Activated naive CD4-positive, alpha-beta T cell treated with anti-CD3 and anti-CD28 coated beads for 36 hours (primary cell): ENCODE measurements at regions not wholly inside any gene's neighbourhood (a gene's known extent, or its start where the extent isn't known, plus 50 kb on each side); places are given as distances from the start of the nearest gene placed in this dataset.

Experiments used
- CTCF ChIA-PET: fragments of 350-600 bp; sonication (Branson Sonifier 250); formaldehyde crosslinking; loops from one replicate; lab custom pipeline; 2021; ENCODE audit warnings: antibody characterized with exemption; lab: Charles Lee
- DNase-seq: peaks from one replicate; pipeline ENCODE4 v3.0.0-alpha.2; 2020
- H3K27ac Mint-ChIP-seq: one replicate; pipeline ENCODE4 v1.8.0; 2021; ENCODE audit warnings: mild to moderate bottlenecking, mixed read lengths
- H3K27me3 Mint-ChIP-seq: one replicate; pipeline ENCODE4 v1.8.0; 2021; ENCODE audit warnings: low read depth, mixed read lengths
- H3K36me3 Mint-ChIP-seq: one replicate; pipeline ENCODE4 v1.8.0; 2021; ENCODE audit warnings: low read depth, mixed read lengths
- H3K4me1 Mint-ChIP-seq: one replicate; pipeline ENCODE4 v1.8.0; 2021; ENCODE audit warnings: low read depth, mixed read lengths
- H3K4me3 Mint-ChIP-seq: one replicate; pipeline ENCODE4 v1.8.0; 2021; ENCODE audit warnings: mild to moderate bottlenecking, moderate library complexity, mixed read lengths
- H3K9me3 Mint-ChIP-seq: one replicate; pipeline ENCODE4 v1.8.0; 2021; ENCODE audit warnings: mixed read lengths
- intact Hi-C: fragments of 100-400 bp; cut with micrococcal nuclease; formaldehyde crosslinking; loops from one replicate; pipeline ENCODE4 v1.15.1; 2023

DNA sequence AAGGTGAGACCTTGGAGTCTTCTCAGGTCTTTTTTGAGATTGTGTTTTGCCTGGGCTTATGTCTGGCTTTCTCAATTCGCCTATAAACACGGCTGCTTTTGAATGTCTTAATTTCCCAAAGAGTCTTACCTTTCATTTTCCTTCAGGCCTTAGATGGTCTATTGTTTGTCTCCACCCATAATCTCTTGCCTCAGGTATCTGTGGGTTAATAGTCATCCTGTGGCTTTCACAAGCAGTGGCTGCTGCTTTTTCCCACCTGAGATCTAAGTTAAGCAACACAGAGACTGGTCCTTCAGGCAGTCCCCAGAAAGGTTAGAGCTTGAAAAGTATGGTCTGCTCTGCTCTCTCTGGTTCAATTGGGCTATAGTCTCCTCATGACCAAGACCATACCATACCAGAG is 275.3 kb downstream of the INSIG2 start:
- Mint-ChIP-seq H3K36me3 (no peaks in the 10 kb centered on the region), H3K4me3 (no peak overlapping the region), H3K4me1 (no peaks in the 10 kb centered on the region), H3K9me3 (peaks cover 2% of the 10 kb centered on the region), H3K27ac (no peak overlapping the region), H3K27me3 (peaks cover 23% of the 10 kb centered on the region)
- CTCF ChIA-PET: interaction anchor here (0.6 kb wide), 1 partner anchor 141 kb away, joined by 4 read pairs; no protein-coding TSS in a partner anchor
- DNase-seq: no peak
- intact Hi-C loops: no loop called here

GRCh38 chr2:118356051-118356450 is 267.8 kb downstream of the INSIG2 start:
- intact Hi-C loops: no loop called here
- CTCF ChIA-PET: no interaction called here
- no peak overlapping the region for H3K4me3 Mint-ChIP-seq
- H3K4me1 Mint-ChIP-seq: no peaks in the 10 kb centered on the region
- DNase-seq: no peak
- peaks cover 3% of the 10 kb centered on the region for H3K9me3 Mint-ChIP-seq
- H3K27ac Mint-ChIP-seq: no peak overlapping the region
- peaks cover 14% of the 10 kb centered on the region for H3K27me3 Mint-ChIP-seq
- H3K36me3 Mint-ChIP-seq: no peaks in the 10 kb centered on the region

DNA sequence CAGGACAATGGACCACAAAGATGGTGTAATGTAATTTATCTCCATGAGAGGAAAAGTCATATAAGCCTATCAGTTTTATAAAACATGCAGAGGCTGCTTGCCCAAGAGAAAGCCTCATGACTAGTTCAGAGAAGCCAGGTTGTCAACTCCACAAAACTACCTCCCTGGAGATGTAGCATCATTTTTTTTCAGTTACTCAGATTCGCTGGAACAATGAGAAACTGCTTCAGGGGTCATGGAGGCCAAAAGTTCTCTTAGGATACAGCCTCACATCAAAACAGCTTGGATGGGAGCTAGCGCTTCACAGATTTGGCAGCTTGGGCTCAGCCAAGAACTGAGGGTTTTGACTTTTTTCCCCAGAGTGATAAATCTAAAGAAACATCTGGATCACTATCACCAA is 263.5 kb downstream of the INSIG2 start:
- intact Hi-C loops: no loop called here
- no peaks in the 10 kb centered on the region for H3K9me3 Mint-ChIP-seq
- H3K4me1 Mint-ChIP-seq: no peaks in the 10 kb centered on the region
- CTCF ChIA-PET: no interaction called here
- no peak for DNase-seq
- no peak overlapping the region for H3K27ac Mint-ChIP-seq
- H3K36me3 Mint-ChIP-seq: no peaks in the 10 kb centered on the region
- H3K4me3 Mint-ChIP-seq: no peak overlapping the region
- peaks cover 10% of the 10 kb centered on the region for H3K27me3 Mint-ChIP-seq

GRCh38 chr2:118350621-118351020 is 262.4 kb downstream of the INSIG2 start:
- no peak overlapping the region for H3K4me3 Mint-ChIP-seq
- peaks cover 11% of the 10 kb centered on the region for H3K27me3 Mint-ChIP-seq
- no peak overlapping the region for H3K27ac Mint-ChIP-seq
- no peaks in the 10 kb centered on the region for H3K4me1 Mint-ChIP-seq
- DNase-seq: no peak
- no peaks in the 10 kb centered on the region for H3K36me3 Mint-ChIP-seq
- H3K9me3 Mint-ChIP-seq: no peaks in the 10 kb centered on the region
- CTCF ChIA-PET: no interaction called here
- intact Hi-C loops: no loop called here

DNA sequence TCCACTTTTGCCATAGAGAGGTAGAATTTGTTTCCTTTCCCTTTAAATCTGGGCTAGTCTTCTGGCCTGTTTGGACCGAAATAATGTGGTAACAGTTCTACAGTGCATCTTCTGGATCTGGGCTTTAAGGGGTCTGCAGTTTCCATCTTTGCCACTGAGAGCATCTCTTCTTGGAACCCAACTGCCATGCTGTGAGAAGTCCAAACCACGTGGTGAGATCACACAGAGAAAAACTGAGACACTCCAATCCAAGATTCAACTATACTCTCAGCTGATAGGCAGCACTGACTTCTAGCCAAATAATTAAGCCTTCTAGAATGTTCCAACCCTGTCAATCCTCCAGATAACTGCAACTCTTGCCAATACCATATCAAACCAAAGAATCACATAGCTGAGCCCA is 261.1 kb downstream of the INSIG2 start:
- no peaks in the 10 kb centered on the region for H3K4me1 Mint-ChIP-seq
- H3K27ac Mint-ChIP-seq: no peak overlapping the region
- intact Hi-C loops: no loop called here

DNA sequence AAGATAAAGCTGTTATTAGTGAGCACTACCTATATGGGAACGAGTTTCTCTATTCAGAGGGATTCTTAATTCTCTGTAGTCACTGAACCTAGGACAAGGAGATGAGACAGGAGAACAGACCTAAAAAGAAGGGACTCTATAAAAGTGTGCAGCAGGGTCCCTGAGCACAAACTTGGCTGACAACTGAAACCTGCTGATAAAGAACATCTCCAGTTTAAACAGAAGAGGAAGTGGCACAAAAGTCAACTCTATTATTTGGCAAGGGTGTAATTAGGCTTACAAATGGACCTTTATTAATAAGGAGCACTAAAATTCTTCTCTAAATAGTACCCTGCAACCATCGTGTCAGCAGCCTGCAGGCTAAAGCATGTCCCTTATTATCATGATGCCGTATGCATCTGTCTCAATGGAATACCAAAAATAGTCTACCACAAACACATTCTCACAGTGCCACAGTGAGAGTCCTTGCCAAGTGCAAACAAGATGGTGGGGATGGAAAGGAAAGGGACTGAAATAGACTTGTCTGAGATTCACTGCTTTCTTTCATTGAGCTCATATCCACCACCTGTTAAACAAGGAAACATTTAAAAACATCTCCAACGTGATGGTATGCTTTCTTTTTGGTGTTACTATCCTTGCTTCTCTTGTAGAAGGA is 260.2 kb downstream of the INSIG2 start:
- CTCF ChIA-PET: no interaction called here
- Mint-ChIP-seq H3K9me3 (no peaks in the 10 kb centered on the region), H3K27me3 (peaks cover 11% of the 10 kb centered on the region), H3K4me3 (no peak overlapping the region), H3K36me3 (no peaks in the 10 kb centered on the region), H3K4me1 (no peaks in the 10 kb centered on the region), H3K27ac (no peak overlapping the region)
- no peak for DNase-seq
- intact Hi-C loops: no loop called here

More for the DNA sequence above, 261.1 kb downstream of the INSIG2 start:
- no peaks in the 10 kb centered on the region for H3K36me3 Mint-ChIP-seq
- no peak overlapping the region for H3K4me3 Mint-ChIP-seq
- H3K9me3 Mint-ChIP-seq: no peaks in the 10 kb centered on the region
- DNase-seq: no peak
- CTCF ChIA-PET: no interaction called here
- H3K27me3 Mint-ChIP-seq: peaks cover 11% of the 10 kb centered on the region

- Mint-ChIP-seq H3K4me3 (no peak overlapping the region), H3K27me3 (peaks cover 8% of the 10 kb centered on the region), H3K36me3 (no peaks in the 10 kb centered on the region), H3K4me1 (no peaks in the 10 kb centered on the region), H3K9me3 (no peaks in the 10 kb centered on the region), H3K27ac (no peak overlapping the region)
- no peak for DNase-seq
- intact Hi-C loops: no loop called here
- CTCF ChIA-PET: no interaction called here
Measured at GRCh38 chr2:118345465-118345864, 257.2 kb downstream of the INSIG2 start.

- no peak for DNase-seq
Measured at GRCh38 chr2:118340103-118340502, 251.8 kb downstream of the INSIG2 start.

GRCh38 chr2:118339386-118339785 is 251.1 kb downstream of the INSIG2 start:
- Mint-ChIP-seq H3K9me3 (peaks cover 14% of the 10 kb centered on the region), H3K27me3 (peaks cover 14% of the 10 kb centered on the region), H3K4me1 (no peaks in the 10 kb centered on the region), H3K36me3 (peaks cover 2% of the 10 kb centered on the region), H3K4me3 (no peak overlapping the region), H3K27ac (no peak overlapping the region)
- intact Hi-C loops: no loop called here
- DNase-seq: no peak
- CTCF ChIA-PET: no interaction called here

More at GRCh38 chr2:118340103-118340502, 251.8 kb downstream of the INSIG2 start:
- Mint-ChIP-seq H3K4me1 (no peaks in the 10 kb centered on the region), H3K36me3 (peaks cover 2% of the 10 kb centered on the region), H3K27me3 (peaks cover 14% of the 10 kb centered on the region), H3K4me3 (no peak overlapping the region), H3K9me3 (peaks cover 14% of the 10 kb centered on the region), H3K27ac (no peak overlapping the region)
- intact Hi-C loops: no loop called here
- CTCF ChIA-PET: no interaction called here

- intact Hi-C loops: no loop called here
- no peaks in the 10 kb centered on the region for H3K4me1 Mint-ChIP-seq
- no peak overlapping the region for H3K4me3 Mint-ChIP-seq
- H3K9me3 Mint-ChIP-seq: peaks cover 4% of the 10 kb centered on the region
- H3K27me3 Mint-ChIP-seq: peaks cover 16% of the 10 kb centered on the region
- CTCF ChIA-PET: no interaction called here
- H3K27ac Mint-ChIP-seq: no peak overlapping the region
- no peak for DNase-seq
- H3K36me3 Mint-ChIP-seq: no peaks in the 10 kb centered on the region
Measured at GRCh38 chr2:118333664-118334063, 245.4 kb downstream of the INSIG2 start.

DNA sequence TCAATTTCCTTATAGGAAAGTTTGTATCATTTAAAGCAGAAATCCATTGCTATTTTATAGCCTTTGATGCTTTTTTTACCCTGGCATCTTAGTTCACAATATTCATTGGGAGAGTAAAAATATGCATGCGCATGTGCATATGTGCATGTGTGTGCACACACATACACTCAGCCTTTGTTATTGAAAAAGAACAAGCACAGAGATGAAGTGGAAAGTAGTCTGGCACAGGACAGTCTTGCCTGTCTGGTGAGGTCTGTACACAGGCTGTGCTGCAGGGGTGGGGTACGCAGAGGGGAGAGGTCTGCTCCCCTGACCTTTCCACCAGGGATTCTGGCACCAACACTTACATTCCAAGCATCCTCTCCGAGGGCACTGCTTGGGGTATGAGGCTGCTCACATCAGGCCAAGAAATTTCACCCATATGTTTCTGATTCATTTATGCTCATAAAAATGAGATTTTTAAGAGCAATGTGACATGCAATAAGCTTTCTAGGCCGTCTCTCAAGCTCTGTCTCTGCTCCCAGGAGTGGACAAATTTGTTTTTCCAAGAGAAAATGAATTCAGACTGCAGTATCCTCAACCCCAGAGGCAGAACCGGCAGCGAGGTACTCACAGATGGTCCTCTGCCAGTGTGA is 237.2 kb downstream of the INSIG2 start:
- no peak overlapping the region for H3K27ac Mint-ChIP-seq
- no peaks in the 10 kb centered on the region for H3K9me3 Mint-ChIP-seq
- H3K27me3 Mint-ChIP-seq: peaks cover 20% of the 10 kb centered on the region
- no peak for DNase-seq
- intact Hi-C loops: no loop called here
- CTCF ChIA-PET: no interaction called here
- no peak overlapping the region for H3K4me3 Mint-ChIP-seq
- no peaks in the 10 kb centered on the region for H3K4me1 Mint-ChIP-seq
- H3K36me3 Mint-ChIP-seq: no peaks in the 10 kb centered on the region

DNA sequence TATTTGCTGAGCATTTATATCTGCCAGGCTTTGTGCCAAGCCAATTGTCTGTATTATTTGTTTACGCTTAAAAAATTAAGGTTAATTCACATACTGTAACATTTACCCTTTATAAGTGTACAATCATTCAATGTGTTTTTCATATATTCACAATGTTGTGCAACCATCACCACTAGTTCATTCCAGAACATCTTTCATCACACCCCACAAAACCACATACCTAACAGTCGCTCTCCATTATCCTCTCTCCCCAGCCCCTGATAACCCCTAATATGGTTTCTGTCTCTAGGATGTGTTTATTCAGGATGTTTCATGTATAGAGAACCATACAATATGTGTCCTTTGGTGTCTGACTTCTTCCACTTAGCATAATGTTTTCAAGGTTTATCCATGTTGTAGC is 234.1 kb downstream of the INSIG2 start:
- CTCF ChIA-PET: no interaction called here
- Mint-ChIP-seq H3K4me1 (peaks cover 4% of the 10 kb centered on the region), H3K36me3 (no peaks in the 10 kb centered on the region), H3K27me3 (peaks cover 22% of the 10 kb centered on the region), H3K9me3 (no peaks in the 10 kb centered on the region), H3K27ac (no peak overlapping the region), H3K4me3 (no peak overlapping the region)
- no peak for DNase-seq
- intact Hi-C loops: no loop called here

- intact Hi-C loops: no loop called here
- peaks cover 4% of the 10 kb centered on the region for H3K4me1 Mint-ChIP-seq
- no peaks in the 10 kb centered on the region for H3K36me3 Mint-ChIP-seq
- peaks cover 22% of the 10 kb centered on the region for H3K27me3 Mint-ChIP-seq
- no peak for DNase-seq
- H3K27ac Mint-ChIP-seq: no peak overlapping the region
- CTCF ChIA-PET: no interaction called here
- no peaks in the 10 kb centered on the region for H3K9me3 Mint-ChIP-seq
- H3K4me3 Mint-ChIP-seq: no peak overlapping the region
Measured at GRCh38 chr2:118321432-118322105, 233.3 kb downstream of the INSIG2 start.
